ENCODE measurements at regions not wholly inside any gene's neighbourhood (a gene's known extent, or its start where the extent isn't known, plus 50 kb on each side); places are given as distances from the start of the nearest gene placed in this dataset.

- DNase-seq (ENCODE audit: low read depth in 1 of 2, low spot score in 1 of 2), result no peak
- TF ChIP-seq REST (IDR thresholded peaks at IDR 0.05; ENCODE audit: insufficient replicate concordance, low read depth) (no peak), SPI1 (IDR thresholded peaks at IDR 0.05; ENCODE audit: borderline replicate concordance, low read depth) (no peak), POLR2AphosphoS5 (IDR thresholded peaks at IDR 0.05; ENCODE audit: low read depth) (no peak), GABPA (IDR thresholded peaks at IDR 0.05; ENCODE audit: low read depth) (no peak), CTCF (IDR thresholded peaks at IDR 0.05; ENCODE audit: insufficient read depth, low read length) (no peak)
- H3K27me3 ChIP-seq (ENCODE audit: insufficient read depth, poor library complexity, severe bottlenecking), result no peaks in the 10 kb centered on the region
- no peak overlapping the region for H3K27ac ChIP-seq (replicated peaks)
- no peak overlapping the region for H3K4me3 ChIP-seq (replicated peaks; ENCODE audit: insufficient read depth, low read length)
Observed at GRCh38 chr16:86257546-86257945, 252.8 kb upstream of the FOXF1 start.

- no peak for DNase-seq (ENCODE audit: low read depth in 1 of 2, low spot score in 1 of 2)
- H3K27me3 ChIP-seq (ENCODE audit: insufficient read depth, poor library complexity, severe bottlenecking), result no peaks in the 10 kb centered on the region
- no peak overlapping the region for H3K27ac ChIP-seq (replicated peaks)
- TF ChIP-seq REST (IDR thresholded peaks at IDR 0.05; ENCODE audit: insufficient replicate concordance, low read depth), result no peak
- no peak for TF ChIP-seq GABPA (IDR thresholded peaks at IDR 0.05; ENCODE audit: low read depth)
- H3K4me3 ChIP-seq (replicated peaks; ENCODE audit: insufficient read depth, low read length), result no peak overlapping the region
Observed at GRCh38 chr16:86258713-86259112, 251.6 kb upstream of the FOXF1 start.

GRCh38 chr16:86259499-86259898, 250.8 kb upstream of the FOXF1 start:
- Histone ChIP-seq H3K27ac (replicated peaks) (no peak overlapping the region), H3K4me3 (replicated peaks; ENCODE audit: insufficient read depth, low read length) (no peak overlapping the region), H3K27me3 (ENCODE audit: insufficient read depth, poor library complexity, severe bottlenecking) (no peaks in the 10 kb centered on the region)
- no peak for DNase-seq (ENCODE audit: low read depth in 1 of 2, low spot score in 1 of 2)
- TF ChIP-seq CTCF (IDR thresholded peaks at IDR 0.05; ENCODE audit: insufficient read depth, low read length), result no peak
- TF ChIP-seq GABPA (IDR thresholded peaks at IDR 0.05; ENCODE audit: low read depth), result no peak
- TF ChIP-seq POLR2AphosphoS5 (IDR thresholded peaks at IDR 0.05; ENCODE audit: low read depth), result no peak
- no peak for TF ChIP-seq REST (IDR thresholded peaks at IDR 0.05; ENCODE audit: insufficient replicate concordance, low read depth)
- TF ChIP-seq SPI1 (IDR thresholded peaks at IDR 0.05; ENCODE audit: borderline replicate concordance, low read depth), result no peak

GRCh38 chr16:86261379-86261778, 248.9 kb upstream of the FOXF1 start:
- no peak for TF ChIP-seq CTCF (IDR thresholded peaks at IDR 0.05; ENCODE audit: insufficient read depth, low read length)
- TF ChIP-seq REST (IDR thresholded peaks at IDR 0.05; ENCODE audit: insufficient replicate concordance, low read depth), result no peak
- no peak for TF ChIP-seq SPI1 (IDR thresholded peaks at IDR 0.05; ENCODE audit: borderline replicate concordance, low read depth)
- no peak for TF ChIP-seq POLR2AphosphoS5 (IDR thresholded peaks at IDR 0.05; ENCODE audit: low read depth)
- TF ChIP-seq GABPA (IDR thresholded peaks at IDR 0.05; ENCODE audit: low read depth), result no peak
- no peak overlapping the region for H3K4me3 ChIP-seq (replicated peaks; ENCODE audit: insufficient read depth, low read length)
- peak; percentile 2 to 16 for DNase-seq (ENCODE audit: low read depth in 1 of 2, low spot score in 1 of 2)

More at GRCh38 chr16:86261379-86261778, 248.9 kb upstream of the FOXF1 start:
- no peaks in the 10 kb centered on the region for H3K27me3 ChIP-seq (ENCODE audit: insufficient read depth, poor library complexity, severe bottlenecking)
- no peak overlapping the region for H3K27ac ChIP-seq (replicated peaks)

Data from HL-60 (cell line).